ENCODE measurements at regions not wholly inside any gene's neighbourhood (a gene's known extent, or its start where the extent isn't known, plus 50 kb on each side); places are given as distances from the start of the nearest gene placed in this dataset.
A peak's percentile ranks its signal among the peaks of the same experiment; 100 is the strongest.

- no peak for DNase-seq
Measured at GRCh38 chr7:18366394-18366793, 129.2 kb upstream of the HDAC9 start.

- DNase-seq, result no peak
Measured at GRCh38 chr7:18369011-18369410, 126.5 kb upstream of the HDAC9 start.

- no peak for DNase-seq
Measured at GRCh38 chr7:18370633-18371032, 124.9 kb upstream of the HDAC9 start.

- no peak for DNase-seq
Measured at GRCh38 chr7:18378989-18379605, 116.5 kb upstream of the HDAC9 start.

GRCh38 chr7:18384491-18385143 is 110.9 kb upstream of the HDAC9 start:
- no peak for DNase-seq

GRCh38 chr7:18386607-18387006 is 108.9 kb upstream of the HDAC9 start:
- DNase-seq, result no peak

- peak; percentile 41 to 45 for DNase-seq
Measured at GRCh38 chr7:18387191-18387735, 108.3 kb upstream of the HDAC9 start.

GRCh38 chr7:18390535-18390907 is 105.0 kb upstream of the HDAC9 start:
- DNase-seq, result no peak

- DNase-seq, result no peak
Measured at GRCh38 chr7:18393465-18394118, 102.0 kb upstream of the HDAC9 start.

- no peak for DNase-seq
Measured at GRCh38 chr7:18395868-18396267, 99.7 kb upstream of the HDAC9 start.

- no peak for DNase-seq
Measured at GRCh38 chr7:18396953-18397352, 98.6 kb upstream of the HDAC9 start.

GRCh38 chr7:18399436-18400235 is 95.9 kb upstream of the HDAC9 start:
- DNase-seq, result no peak

- no peak for DNase-seq
Measured at GRCh38 chr7:18400275-18400674, 95.3 kb upstream of the HDAC9 start.

GRCh38 chr7:18400726-18401125 is 94.8 kb upstream of the HDAC9 start:
- DNase-seq, result no peak

GRCh38 chr7:18401757-18402156 is 93.8 kb upstream of the HDAC9 start:
- DNase-seq, result peak; percentile 54 to 70

- DNase-seq, result peak; percentile 61 to 69
Measured at GRCh38 chr7:18402488-18403183, 92.9 kb upstream of the HDAC9 start.

GRCh38 chr7:18405726-18406125 is 89.8 kb upstream of the HDAC9 start:
- DNase-seq, result peak; percentile 40 to 42

GRCh38 chr7:18407385-18407784 is 88.2 kb upstream of the HDAC9 start:
- DNase-seq, result no peak

- DNase-seq, result no peak
Measured at GRCh38 chr7:18408461-18408860, 87.1 kb upstream of the HDAC9 start.

GRCh38 chr7:18408868-18409267 is 86.7 kb upstream of the HDAC9 start:
- no peak for DNase-seq

- no peak for DNase-seq
Measured at GRCh38 chr7:18413447-18413846, 82.1 kb upstream of the HDAC9 start.

- no peak for DNase-seq
Measured at GRCh38 chr7:18414885-18415284, 80.7 kb upstream of the HDAC9 start.

Data from inflammatory macrophage (primary cell).